Prostate gland (tissue), 2 donors: ENCODE measurements at regions not wholly inside any gene's neighbourhood (a gene's known extent, or its start where the extent isn't known, plus 50 kb on each side); places are given as distances from the start of the nearest gene placed in this dataset.

Source experiments
- DNase-seq: peaks from one replicate; pipeline ENCODE4 v3.0.0-alpha.2; 2019; ENCODE audit warnings: low spot score
- H3K27ac ChIP-seq, 2 donors: fragments of 200-600 bp; sonication (generic); 2 replicates each; pipeline ENCODE4 v1.5.1; 2017 to 2019
- H3K27me3 ChIP-seq: fragments of 200-600 bp; sonication (generic); replicated peaks from 2 replicates; pipeline ENCODE4 v1.5.1; 2019; ENCODE audit not compliant: insufficient read depth
- H3K36me3 ChIP-seq, 2 donors: fragments of 200-600 bp; sonication (generic); 1 replicate in 1 of 2; 2 replicates in 1 of 2; pipeline versions ENCODE4 v1.5.1 to v1.8.1; 2017 to 2019
- H3K4me1 ChIP-seq: fragments of 200-600 bp; sonication (generic); replicated peaks from 2 replicates; pipeline ENCODE4 v1.5.1; 2019
- H3K4me3 ChIP-seq, 2 donors: fragments of 200-600 bp; sonication (generic); 2 replicates each; pipeline ENCODE4 v1.5.1; 2017 to 2019
- H3K9me3 ChIP-seq: fragments of 200-600 bp; sonication (generic); 2 replicates; pipeline ENCODE4 v1.5.1; 2017
- POLR2A ChIP-seq: fragments of 450-650 bp; IDR thresholded peaks from one replicate; pipeline ENCODE4 v1.6.1; 2016; ENCODE audit warnings: antibody characterized with exemption, mild to moderate bottlenecking
- POLR2AphosphoS5 ChIP-seq: sonication (generic); formaldehyde crosslinking; IDR thresholded peaks from one replicate; pipeline ENCODE4 v1.6.1; 2017; ENCODE audit warnings: antibody characterized with exemption
- WGBS: methylation state at CpG from one replicate; pipeline ENCODE4 v1.1.5; 2018; 5-methylcytosine and 5-hydroxymethylcytosine counted together
- intact Hi-C: fragments of 100-400 bp; cut with DNase I; formaldehyde crosslinking; loops from one replicate; pipeline ENCODE4 v1.14.2; 2022
- TF ChIP-seq, protein P1 (sequence below), 4 experiments: fragments of 200-600 bp in 2 of 4; fragments of 450-650 bp in 2 of 4; sonication (generic) in 2 of 4; IDR thresholded peaks; 1 replicate in 3 of 4; 2 replicates in 1 of 4; pipeline ENCODE4 v1.5.1; 2016 to 2019; ENCODE audit warnings: antibody characterized with exemption in 4 of 4, mild to moderate bottlenecking in 2 of 4, moderate library complexity in 2 of 4

DNA sequence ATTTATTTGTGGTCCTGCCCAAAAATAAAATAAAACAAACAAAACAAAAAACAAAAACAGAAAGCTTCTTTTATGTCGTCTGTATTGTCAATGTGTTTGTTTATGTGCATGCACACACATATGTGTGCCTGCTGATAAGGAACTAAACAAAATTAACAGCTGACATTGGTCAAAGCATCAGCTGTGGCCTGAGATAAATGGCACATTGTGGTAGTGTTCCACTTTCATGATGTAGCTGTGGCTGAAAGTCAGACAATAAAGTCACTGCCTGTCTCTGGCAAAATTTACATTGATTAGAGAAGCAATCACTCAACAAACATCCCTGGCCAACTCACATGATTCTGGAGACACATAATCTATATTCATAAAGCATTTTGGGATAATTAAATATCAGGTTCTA is 203.4 kb upstream of the PIK3C3 start:
- Histone ChIP-seq H3K4me3 (no peak overlapping the region), H3K4me1 (no peaks in the 10 kb centered on the region), H3K27me3 (no peaks in the 10 kb centered on the region), H3K36me3 (no peaks in the 10 kb centered on the region), H3K9me3 (no peaks in the 10 kb centered on the region), H3K27ac (no peak overlapping the region)
- TF ChIP-seq POLR2AphosphoS5 (no peak), POLR2A (no peak)
- TF ChIP-seq, protein P1, sequence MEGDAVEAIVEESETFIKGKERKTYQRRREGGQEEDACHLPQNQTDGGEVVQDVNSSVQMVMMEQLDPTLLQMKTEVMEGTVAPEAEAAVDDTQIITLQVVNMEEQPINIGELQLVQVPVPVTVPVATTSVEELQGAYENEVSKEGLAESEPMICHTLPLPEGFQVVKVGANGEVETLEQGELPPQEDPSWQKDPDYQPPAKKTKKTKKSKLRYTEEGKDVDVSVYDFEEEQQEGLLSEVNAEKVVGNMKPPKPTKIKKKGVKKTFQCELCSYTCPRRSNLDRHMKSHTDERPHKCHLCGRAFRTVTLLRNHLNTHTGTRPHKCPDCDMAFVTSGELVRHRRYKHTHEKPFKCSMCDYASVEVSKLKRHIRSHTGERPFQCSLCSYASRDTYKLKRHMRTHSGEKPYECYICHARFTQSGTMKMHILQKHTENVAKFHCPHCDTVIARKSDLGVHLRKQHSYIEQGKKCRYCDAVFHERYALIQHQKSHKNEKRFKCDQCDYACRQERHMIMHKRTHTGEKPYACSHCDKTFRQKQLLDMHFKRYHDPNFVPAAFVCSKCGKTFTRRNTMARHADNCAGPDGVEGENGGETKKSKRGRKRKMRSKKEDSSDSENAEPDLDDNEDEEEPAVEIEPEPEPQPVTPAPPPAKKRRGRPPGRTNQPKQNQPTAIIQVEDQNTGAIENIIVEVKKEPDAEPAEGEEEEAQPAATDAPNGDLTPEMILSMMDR (IDR thresholded peaks at IDR 0.05), result no peak
- intact Hi-C loops, result no loop called here
- WGBS, result 48% methylated on average over 1 of the region's 1 CpG
- DNase-seq, result no peak

GRCh38 chr18:41751161-41751560 is 203.9 kb upstream of the PIK3C3 start:
- TF ChIP-seq POLR2AphosphoS5 (no peak), POLR2A (no peak)
- TF ChIP-seq, protein P1 (IDR thresholded peaks at IDR 0.05), result no peak
- Histone ChIP-seq H3K9me3 (no peaks in the 10 kb centered on the region), H3K36me3 (no peaks in the 10 kb centered on the region), H3K27me3 (no peaks in the 10 kb centered on the region), H3K27ac (no peak overlapping the region), H3K4me3 (no peak overlapping the region), H3K4me1 (no peaks in the 10 kb centered on the region)
- WGBS, result 49% methylated on average over 2 of the region's 2 CpGs
- no peak for DNase-seq
- intact Hi-C loops, result no loop called here

DNA sequence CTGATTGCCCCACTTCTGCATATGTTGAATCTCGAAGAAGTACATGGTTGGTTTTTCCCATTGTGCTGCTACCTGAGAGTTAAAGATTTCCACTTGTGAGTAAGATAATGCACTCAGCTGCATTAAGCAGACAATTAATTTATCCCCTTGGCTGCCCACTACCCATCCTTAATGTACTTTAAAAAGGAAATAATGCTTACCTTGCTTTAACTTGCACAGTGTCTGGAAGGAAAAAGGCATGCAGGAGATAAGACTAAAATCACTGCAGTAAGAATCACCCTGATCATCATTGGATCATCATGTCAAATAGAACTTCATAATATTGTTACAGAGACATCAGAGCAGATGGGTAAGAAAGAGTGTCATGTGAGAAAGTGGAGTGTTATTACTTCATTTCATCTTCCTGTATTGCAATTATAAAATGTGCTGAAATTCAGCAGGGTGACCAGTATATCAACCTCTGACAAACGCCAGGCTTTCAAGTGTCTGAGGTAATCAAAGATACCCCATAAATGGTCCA is 207.3 kb upstream of the PIK3C3 start:
- WGBS, result 72% methylated on average over 2 of the region's 2 CpGs
- Histone ChIP-seq H3K4me1 (no peaks in the 10 kb centered on the region), H3K36me3 (no peaks in the 10 kb centered on the region), H3K27me3 (no peaks in the 10 kb centered on the region), H3K9me3 (no peaks in the 10 kb centered on the region), H3K4me3 (no peak overlapping the region), H3K27ac (no peak overlapping the region)
- TF ChIP-seq POLR2A (no peak), POLR2AphosphoS5 (no peak)
- TF ChIP-seq, protein P1 (IDR thresholded peaks at IDR 0.05), result no peak
- no peak for DNase-seq
- intact Hi-C loops, result no loop called here

DNA sequence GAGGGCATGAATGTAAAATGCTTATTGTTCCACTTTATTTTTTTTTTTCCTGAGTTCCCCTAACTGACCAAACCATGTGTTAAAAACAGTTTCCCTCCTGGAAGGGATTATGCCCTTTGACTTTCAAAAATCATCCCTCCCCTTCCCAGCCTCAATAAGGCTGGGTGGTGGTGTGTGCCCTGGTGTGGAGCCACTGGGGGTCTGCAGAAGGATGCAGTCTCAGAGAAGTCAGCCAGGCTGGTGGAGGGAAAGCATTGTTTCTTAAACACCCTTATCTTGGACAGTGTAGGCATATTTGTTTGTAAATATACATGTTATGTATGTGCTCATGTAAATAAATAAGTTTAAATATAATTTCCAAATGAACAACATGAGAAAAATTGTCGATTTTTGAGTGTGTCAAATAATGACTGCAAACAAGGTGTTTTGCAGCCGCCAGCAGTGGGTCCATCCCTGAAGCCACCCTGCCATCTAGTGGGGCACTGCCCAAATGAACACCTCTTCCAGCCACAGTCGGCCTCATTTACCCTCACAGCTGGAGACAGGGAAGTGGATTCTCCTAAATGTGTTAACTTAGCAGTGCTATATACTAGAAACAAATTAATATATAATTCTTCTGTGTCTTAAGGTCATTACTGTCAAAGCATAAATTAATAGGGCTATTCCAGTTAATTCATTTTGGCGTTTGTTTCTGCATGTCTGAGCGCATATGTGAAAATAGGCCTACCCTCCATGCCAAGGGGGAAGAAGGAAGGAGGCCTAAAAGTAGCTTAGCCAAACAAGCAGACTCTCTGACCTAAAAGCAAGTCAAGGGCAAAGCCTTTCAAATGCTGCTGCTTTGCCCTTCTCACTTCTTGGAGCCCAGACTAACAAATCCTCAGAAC is 209.6 kb upstream of the PIK3C3 start:
- Histone ChIP-seq H3K4me1 (no peaks in the 10 kb centered on the region), H3K36me3 (no peaks in the 10 kb centered on the region), H3K27me3 (no peaks in the 10 kb centered on the region), H3K9me3 (no peaks in the 10 kb centered on the region), H3K4me3 (no peak overlapping the region), H3K27ac (no peak overlapping the region)
- WGBS, result 31% methylated on average over 5 of the region's 5 CpGs
- peak; percentile 53 for DNase-seq
- intact Hi-C loops, result no loop called here
- no peak for TF ChIP-seq POLR2A
- TF ChIP-seq, protein P1 (IDR thresholded peaks at IDR 0.05), result peak in 3 of 4 experiments; percentile 20 to 60 (median 54)
